Urothelium cell line (cell line): ENCODE measurements at regions not wholly inside any gene's neighbourhood (a gene's known extent, or its start where the extent isn't known, plus 50 kb on each side); places are given as distances from the start of the nearest gene placed in this dataset.

Source experiments
- DNase-seq: peaks from one replicate; pipeline ENCODE4 v3.0.0; 2011; ENCODE audit warnings: low spot score, mixed read lengths
- FAIRE-seq: peaks from 2 replicates; lab custom pipeline; 2011; peaks lifted over from hg19 to GRCh38; lab: Jason Lieb, UNC

GRCh38 chr6:155974811-155975323 lies 519.2 kb upstream of the NOX3 start:
- no peak for FAIRE-seq
- no peak for DNase-seq

- DNase-seq (no peak), FAIRE-seq (no peak)
Measured at GRCh38 chr6:155974359-155974758, 518.7 kb upstream of the NOX3 start.

DNA sequence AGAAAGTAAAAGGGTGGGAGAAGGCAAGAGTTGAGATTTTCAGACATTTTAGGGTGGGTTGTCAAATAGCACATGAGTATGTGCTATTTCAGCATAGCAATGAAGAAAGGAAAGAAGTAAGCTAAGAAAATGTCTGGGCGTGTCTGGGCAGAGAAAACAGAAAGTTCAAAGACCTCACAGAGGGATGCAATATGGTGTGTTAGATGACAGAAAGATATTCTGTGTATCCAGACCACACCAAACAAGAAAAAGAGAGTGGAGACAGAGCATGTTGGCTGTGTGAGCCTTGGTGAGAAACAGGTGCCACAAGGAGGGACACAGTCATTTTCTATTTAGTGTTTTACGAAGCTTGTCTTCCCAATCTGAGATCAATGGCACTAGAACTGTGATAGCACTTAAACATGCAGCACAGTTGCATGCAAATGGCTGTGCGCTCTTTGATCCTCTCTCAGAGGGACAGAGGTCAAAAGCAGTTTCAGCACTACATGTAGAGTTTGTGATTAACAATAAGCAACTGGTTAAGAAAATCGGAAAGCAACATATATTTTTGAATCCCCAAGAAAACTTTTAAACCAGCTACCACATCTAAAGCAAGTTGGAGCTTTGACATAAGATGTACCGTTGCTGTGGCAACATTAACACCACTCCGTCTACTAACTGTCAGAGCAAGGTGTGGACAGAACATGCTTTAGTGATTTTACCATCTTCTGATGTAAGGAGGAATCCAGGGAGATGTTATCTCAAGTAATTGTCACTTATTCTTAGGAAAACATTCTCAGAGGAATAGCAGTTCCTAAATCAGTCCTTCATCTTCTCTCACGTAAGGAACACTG lies 515.5 kb upstream of the NOX3 start:
- DNase-seq (no peak), FAIRE-seq (no peak)

- DNase-seq (no peak), FAIRE-seq (no peak)
Measured at GRCh38 chr6:155970472-155970871, 514.8 kb upstream of the NOX3 start.

- DNase-seq = no peak
- no peak for FAIRE-seq
Measured at GRCh38 chr6:155968921-155969320, 513.3 kb upstream of the NOX3 start.

DNA sequence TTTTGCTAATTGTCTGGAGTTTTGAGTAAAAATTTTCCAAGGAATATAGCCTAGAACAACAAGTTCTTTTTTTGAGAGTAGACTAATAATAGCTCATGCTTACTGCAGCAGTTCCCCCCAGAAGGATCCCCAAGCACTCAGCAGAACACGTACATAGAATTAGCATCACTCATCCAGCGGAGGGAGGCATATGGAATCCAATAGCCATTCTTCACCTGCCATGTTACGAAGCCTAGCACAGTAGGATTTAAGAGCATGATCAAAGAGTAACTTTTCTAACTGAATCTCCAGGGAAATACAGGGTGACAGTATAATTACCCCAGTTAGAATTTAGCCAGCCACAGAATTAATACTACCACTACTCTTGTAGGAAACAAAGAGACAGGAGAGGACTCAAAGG lies 511.7 kb upstream of the NOX3 start:
- FAIRE-seq (no peak), DNase-seq (no peak)

- no peak for FAIRE-seq
Measured at GRCh38 chr6:155964544-155964943, 508.9 kb upstream of the NOX3 start.

DNA sequence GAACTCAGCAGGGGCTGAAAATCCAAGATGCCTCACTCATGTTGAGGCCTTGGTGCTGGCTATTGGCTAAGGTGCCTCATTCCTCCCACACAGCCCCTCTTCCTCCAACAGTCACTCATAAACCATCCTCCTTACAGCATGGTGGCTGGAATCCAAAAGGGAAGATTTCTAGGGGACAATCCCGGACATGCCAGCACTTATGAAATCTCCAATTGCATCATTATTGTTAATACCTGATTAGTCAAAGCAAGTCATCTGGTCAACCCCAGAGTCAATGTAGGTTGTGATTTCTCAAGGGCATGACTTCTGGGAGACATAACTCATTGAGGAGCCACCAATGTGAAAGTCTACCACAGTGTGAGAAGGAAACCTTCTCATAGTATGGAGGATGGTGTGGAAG lies 506.6 kb upstream of the NOX3 start:
- FAIRE-seq (no peak), DNase-seq (no peak)

More at GRCh38 chr6:155964544-155964943, 508.9 kb upstream of the NOX3 start:
- no peak for DNase-seq

- FAIRE-seq (no peak), DNase-seq (no peak)
Measured at GRCh38 chr6:155959898-155960495, 504.4 kb upstream of the NOX3 start.

DNA sequence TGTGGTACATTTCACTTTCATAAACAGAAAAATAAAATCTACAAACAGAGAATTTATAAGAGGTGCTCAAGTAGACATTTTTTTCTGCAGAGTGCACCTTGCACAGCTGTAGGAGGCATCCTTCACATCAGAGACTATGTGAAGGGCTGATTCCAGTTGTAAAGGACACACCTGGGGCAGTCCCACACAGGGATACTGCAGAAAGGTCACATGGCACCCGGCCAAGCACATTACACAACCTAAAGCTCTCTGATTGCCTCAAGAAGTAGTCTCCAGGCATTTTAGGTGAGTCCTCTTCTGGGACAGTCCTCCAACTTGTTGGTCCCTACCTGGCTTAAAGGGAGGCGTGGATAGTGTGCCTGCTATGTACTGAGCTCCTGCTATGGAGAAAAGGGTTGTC lies 502.9 kb upstream of the NOX3 start:
- FAIRE-seq (no peak), DNase-seq (no peak)

- FAIRE-seq = no peak
- DNase-seq = no peak
Measured at GRCh38 chr6:155955038-155955437, 499.4 kb upstream of the NOX3 start.

DNA sequence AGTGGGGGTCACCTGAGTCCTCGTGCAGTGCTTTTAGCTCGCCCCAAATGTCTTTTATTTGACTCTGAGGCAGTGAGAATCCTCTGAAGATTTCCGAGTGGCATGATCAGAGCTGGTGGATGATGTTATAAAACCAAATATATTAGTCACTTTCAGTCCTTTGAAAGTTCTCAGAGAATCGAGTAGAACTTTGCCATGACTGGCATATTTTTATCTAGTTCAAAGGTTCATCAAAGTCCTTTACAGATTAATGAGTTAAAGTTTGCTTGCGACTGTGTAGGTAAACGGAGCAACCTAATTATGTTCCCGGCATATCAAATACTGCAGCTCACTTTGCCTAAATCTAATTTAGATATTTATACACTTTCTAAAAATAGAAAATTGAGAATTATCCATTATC lies 498.5 kb upstream of the NOX3 start:
- DNase-seq = no peak
- no peak for FAIRE-seq

DNA sequence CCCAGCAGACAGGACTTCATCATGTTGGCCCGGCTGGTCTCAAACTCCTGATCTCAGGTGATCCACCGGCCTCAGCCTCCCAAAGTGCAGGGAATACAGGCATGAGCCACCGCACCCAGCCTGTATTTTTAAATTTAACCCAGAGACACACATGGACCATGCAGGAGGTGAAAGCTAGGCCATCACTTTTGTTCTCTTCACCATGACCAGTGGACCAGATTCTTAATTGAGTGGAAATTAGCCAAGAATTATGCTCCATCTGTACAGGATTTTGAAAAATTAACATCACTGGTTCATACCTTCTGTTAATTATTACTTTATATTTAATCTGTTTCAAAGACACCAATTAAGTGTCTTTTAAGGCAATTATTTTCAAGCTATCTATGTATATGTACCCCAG lies 493.6 kb upstream of the NOX3 start:
- DNase-seq (no peak), FAIRE-seq (no peak)

DNA sequence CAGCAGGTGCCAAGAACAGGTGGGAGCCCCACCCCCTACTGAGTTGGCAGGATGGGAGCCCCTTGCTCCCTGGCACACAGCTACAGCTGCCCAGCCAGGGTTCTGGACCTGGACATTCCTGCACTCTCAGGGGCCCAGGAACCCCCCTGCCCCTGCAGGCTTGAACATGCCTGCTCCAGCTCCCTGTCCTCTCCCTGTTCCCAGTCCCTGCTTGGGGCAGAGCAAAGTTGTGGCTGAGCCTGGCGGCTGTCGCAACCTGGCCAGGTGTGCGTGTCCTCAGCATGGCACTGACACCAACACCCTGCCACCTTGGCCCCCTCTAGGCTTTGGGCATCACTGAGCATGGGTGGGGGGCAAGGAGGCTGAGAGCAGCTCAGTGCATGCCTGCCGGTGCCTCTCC lies 491.2 kb upstream of the NOX3 start:
- no peak for FAIRE-seq

DNA sequence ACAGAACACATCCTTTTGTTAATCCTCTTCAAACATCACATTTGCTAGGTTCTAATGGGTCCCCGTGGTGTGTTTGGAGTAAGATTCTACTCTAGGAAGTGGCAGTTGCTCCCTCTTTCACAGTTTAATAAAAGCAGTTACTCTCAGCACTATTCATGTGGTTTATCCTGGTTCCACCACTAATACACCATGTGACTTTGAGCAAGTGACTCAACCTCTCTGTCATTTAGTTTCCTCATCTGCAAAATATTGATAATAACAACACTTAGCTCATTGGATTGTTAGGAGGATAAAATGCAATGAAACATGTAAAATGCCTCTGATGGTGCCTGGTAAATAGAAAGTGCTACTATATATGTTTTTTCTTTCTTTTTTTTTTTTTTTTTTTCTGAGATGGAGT lies 488.0 kb upstream of the NOX3 start:
- no peak for FAIRE-seq
- no peak for DNase-seq

More for the DNA sequence above, 491.2 kb upstream of the NOX3 start:
- no peak for DNase-seq

DNA sequence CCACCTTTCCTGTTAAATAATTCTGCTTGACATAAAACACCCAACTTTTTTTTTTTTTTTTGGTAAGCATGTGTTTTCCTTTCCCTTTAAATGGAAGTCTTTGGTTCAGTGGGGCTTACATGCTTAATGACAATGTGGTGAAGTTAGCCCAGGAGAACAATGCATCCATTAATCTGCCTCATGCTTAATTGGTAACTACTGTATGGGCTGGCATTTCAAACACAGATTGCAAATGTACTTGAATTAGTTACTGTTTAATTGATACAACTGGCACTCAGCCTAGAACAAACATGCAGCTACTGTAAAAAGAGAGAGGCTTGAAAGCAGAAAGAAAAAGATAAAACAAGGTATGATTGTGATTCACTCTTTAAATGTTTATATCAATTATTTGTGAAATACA lies 483.6 kb upstream of the NOX3 start:
- no peak for FAIRE-seq
- DNase-seq = no peak

DNA sequence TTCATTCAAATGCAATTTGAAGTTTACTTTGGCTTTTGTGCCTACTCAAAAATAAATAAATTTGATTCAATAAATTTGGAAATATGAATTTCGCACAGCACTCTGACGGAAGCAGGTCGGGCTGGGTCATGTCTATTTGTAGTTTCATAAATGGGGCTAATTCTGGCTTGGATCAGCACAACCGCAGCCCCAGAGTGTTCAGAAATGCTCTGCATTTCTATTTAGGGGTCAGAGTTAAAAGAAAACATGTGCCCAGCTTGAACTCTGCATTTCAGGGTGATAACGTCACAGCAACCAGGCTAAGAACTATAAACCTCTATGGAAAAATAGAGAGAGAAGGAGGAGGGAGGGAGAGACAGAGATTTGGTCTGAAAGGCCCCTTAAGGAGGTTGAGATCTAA lies 480.9 kb upstream of the NOX3 start:
- FAIRE-seq (no peak), DNase-seq (no peak)

DNA sequence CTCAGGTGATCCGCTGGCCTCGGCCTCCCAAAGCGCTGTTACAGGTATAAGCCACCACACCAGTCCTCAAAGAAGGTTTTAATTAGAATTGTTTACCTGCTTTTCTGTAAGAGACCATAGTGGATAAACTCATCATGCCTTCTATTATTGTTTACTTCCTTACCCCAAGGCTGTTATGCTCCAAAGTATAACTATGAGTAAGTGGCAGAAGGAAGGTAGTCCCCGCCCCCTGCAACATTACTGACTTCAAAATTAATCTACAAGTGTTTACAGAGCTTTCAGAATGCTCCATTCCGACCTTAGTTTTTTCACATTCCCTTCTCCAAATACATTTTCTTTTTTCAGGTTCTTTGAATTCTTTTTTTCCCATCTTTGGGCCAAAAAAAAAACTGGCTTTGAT lies 480.5 kb upstream of the NOX3 start:
- FAIRE-seq (no peak), DNase-seq (no peak)

DNA sequence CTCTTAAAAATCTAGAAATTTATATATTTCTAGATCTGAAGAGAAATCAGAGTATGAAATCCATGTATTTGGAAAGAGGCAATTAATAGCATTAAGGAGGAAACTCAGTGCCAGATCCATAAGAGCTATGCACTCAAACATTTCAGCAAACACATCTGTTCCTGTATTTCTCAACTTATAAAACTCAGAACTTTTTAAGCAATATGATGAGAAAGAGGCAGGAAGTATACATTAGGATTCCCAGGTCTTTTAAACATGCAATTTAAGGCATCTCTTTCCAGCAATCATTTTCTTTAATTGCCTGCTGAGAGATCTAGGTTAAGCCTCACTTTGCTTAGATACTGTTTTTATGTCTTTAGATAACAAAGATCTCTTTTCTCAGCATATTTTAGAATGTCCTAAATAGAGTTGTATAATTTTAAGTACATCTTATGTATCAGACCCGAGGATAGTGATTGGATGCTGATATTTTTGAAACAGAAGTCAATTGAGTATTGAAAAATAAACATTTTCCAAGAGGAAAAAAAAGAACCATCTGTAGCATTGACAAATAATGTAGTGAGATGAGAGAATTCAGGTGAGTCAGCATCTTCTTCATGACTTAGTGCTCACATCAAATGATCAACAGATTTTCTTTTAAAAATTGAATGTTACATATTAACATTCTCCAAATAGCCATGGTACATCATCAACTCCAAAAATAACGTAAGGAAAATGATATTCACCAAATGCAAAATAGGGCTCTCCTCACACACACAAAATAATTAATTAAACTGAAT lies 461.4 kb upstream of the NOX3 start:
- FAIRE-seq (no peak), DNase-seq (no peak)

DNA sequence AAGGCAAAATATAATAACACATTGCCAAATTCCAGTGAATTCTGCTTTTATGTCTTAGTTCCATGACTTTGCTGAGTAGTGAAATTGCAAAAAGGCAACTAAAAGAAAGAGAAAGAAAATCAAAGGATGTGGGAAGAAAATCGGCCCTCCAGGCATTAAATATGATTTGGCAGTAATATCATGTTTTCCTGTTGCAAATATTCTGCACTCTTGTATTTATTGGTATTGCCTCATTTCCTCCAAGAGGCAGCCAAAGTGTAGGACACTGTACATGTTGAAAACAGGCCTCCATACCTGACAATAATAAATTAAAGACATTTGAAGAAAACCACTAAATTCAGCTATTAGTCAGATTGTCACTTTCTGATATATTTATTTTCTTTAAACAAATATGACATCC lies 460.0 kb upstream of the NOX3 start:
- FAIRE-seq (no peak), DNase-seq (no peak)

- DNase-seq (no peak), FAIRE-seq (no peak)
Measured at GRCh38 chr6:155913816-155914215, 458.2 kb upstream of the NOX3 start.

DNA sequence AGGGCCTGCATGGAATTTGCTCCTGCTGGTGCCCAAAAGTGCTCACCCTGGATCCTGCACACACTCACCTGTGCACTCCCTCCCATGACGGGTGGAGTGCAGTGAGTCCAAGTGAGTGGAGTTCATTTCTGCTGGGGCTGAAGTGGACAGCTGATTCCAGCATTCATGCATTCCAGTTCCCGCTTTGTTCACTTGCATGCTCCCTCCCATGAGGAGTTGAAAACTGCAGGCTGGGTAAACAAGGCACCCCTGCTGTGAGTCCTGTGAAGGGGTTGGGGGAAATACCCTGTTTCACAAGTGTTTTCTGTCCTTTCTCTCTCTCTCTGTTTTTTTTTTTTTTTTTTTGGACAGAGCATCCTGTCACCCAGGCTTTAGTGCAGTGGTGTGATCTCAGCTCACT lies 454.1 kb upstream of the NOX3 start:
- DNase-seq (no peak), FAIRE-seq (no peak)
